Activated CD4-positive, alpha-beta T cell treated with anti-CD3 and anti-CD28 coated beads for 24 hours (primary cell): ENCODE measurements at regions not wholly inside any gene's neighbourhood (a gene's known extent, or its start where the extent isn't known, plus 50 kb on each side); places are given as distances from the start of the nearest gene placed in this dataset.
"Not testable (repeated sequence)": the region's sequence is repeated elsewhere in the genome, so short reads cannot be mapped to it uniquely, and the experiment has no call there.

ENCODE experiments used
- DNase-seq, 2 donors: peaks; one replicate each; pipeline ENCODE4 v3.0.0-alpha.2; 2020; ENCODE audit warnings: low read depth in 2 of 2

DNA sequence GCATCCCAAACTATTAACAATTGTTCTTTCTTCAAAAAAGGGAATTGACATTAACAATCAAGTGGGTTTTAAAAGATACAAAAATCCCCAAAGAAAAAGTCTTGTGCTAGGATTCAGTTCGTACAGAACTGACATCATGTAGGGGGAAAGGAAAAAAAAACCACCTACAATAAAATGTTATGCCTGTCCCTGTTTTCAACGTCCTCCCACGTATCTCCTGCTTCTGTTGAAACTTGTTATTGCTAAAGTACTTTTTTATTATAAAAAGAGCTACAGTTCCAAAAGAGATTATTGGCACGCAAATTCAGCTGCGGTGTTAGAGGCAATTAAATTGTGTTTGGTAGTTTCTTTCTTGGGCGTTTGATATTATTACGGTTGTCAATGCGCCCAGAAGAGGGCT lies 102.8 kb upstream of the PHACTR1 start:
- DNase-seq: no peak

GRCh38 chr6:12614456-12614855 lies 102.1 kb upstream of the PHACTR1 start:
- DNase-seq: no peak

GRCh38 chr6:12618296-12618695 lies 98.3 kb upstream of the PHACTR1 start:
- DNase-seq: no peak

DNA sequence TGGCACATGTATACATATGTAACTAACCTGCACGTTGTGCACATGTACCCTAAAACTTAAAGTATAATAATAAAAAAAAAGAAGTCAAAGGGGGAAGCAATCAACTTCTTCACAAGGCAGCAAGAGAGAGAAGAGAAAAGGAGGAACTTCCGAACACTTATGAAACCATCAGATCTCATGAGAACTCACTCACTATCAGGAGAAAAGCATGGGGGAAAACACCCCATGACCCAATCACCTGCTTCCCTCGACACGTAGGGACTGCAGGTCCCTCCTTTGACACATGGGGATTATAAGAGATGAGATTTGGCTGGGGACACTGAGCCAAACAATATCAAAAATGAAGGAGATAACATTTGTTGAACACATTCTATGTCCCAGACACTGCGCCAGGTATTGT lies 94.8 kb upstream of the PHACTR1 start:
- no peak for DNase-seq

GRCh38 chr6:12622566-12622965 lies 94.0 kb upstream of the PHACTR1 start:
- no peak for DNase-seq

DNA sequence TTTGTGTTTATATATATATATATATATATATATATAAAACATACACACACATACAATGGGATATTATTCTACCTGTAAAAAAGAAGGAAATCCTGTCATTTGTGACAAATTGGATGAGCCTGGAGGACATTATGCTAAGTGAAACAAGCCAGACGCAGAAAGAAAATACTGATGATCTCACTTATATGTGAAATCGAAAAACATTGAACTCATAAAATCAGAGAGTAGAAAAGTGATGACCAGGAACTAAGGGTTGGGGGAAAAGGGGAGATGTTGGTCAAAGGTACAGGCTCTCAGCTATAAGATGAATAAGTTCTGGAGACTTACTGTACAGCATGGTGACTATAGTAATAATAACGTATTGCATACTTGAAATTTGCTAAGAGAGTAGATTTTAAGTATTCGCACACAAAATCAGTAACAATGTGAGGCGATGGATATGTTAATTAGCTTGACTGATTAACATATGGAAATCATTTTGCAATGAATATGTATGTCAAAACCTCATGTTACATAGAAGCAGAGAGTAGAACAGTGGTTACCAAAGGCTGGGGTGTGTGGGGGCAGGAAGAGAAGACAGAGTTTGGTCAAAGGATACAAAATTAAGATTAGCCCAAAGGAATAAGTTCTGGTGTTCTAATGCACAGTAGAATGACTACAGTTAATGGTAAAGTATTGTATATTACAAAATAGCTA lies 92.3 kb upstream of the PHACTR1 start:
- DNase-seq: no peak

DNA sequence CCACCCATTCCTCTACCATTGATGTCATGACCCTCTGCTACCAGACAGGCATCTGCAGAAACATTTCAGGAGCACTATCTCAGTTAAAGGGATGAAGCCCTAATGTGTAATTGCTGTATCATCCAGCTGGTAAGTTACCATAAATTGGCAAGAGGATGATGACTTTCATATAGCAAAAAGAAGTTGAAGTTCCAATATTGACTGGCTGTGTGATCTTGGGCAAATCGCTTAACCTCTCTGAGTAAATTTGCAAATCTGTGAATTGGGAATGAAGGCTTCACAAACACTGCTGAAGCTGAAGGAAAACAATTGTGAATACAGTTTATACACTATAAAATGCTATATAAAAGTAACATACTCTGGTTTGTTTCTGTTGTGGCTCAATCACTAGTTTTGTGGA lies 89.5 kb upstream of the PHACTR1 start:
- DNase-seq: no peak

GRCh38 chr6:12628327-12628726 lies 88.2 kb upstream of the PHACTR1 start:
- DNase-seq: no peak

DNA sequence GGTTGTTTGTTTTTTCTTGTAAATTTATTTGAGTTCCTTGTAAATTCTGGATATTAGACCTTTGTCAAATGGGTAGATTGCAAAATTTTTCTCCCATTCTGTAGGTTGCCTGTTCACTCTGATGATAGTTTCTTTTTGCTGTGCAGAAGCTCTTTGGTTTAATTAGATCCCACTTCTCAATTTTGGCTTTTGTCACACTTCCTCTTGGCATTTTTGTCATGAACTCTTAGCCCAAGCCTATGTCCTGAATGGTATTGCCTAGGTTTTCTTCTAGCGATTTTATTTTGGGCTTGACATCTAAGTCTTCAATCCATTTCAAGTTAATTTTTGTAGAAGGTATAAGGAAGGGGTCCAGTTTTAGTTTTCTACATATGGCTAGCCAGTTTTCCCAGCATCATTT lies 82.8 kb upstream of the PHACTR1 start:
- DNase-seq: not testable (repeated sequence)

GRCh38 chr6:12635375-12635774 lies 81.2 kb upstream of the PHACTR1 start:
- DNase-seq: no peak

DNA sequence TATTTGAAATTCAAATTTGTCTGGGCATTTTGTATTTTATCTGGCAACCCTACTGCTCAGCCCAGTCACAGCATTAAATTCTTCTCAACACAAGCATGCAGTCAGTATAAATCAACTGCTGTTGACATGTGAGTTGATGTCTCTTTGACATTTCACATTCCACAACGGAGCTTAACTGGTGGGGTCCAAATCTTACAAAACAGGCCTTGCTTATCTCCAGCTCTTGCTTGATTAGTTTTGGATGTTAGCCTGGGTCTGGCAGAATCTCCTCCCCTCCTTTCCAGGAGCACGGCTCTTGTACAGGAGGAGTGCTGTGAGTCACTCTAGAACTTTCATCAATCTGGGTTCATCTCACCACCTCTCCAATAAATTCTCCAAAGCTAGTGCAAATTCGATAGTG lies 80.8 kb upstream of the PHACTR1 start:
- DNase-seq: no peak

DNA sequence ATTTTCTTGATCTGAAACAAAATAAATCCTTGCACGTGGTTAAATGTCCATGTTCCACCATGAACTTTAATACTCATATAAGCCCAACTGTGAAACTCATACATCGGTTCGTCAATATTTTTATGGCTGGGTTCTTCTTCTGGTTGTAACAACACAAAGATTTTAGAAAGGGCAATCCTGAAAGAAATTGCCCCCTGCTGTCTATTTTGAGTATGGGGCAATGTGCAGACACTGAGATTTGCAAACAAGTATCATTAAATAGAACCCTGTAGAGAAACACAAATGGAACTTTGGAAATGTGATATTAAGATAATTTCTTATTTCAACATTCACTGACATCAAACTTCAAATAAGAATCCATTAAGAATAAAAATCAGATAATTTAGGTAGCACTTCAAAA lies 80.2 kb upstream of the PHACTR1 start:
- DNase-seq: no peak

DNA sequence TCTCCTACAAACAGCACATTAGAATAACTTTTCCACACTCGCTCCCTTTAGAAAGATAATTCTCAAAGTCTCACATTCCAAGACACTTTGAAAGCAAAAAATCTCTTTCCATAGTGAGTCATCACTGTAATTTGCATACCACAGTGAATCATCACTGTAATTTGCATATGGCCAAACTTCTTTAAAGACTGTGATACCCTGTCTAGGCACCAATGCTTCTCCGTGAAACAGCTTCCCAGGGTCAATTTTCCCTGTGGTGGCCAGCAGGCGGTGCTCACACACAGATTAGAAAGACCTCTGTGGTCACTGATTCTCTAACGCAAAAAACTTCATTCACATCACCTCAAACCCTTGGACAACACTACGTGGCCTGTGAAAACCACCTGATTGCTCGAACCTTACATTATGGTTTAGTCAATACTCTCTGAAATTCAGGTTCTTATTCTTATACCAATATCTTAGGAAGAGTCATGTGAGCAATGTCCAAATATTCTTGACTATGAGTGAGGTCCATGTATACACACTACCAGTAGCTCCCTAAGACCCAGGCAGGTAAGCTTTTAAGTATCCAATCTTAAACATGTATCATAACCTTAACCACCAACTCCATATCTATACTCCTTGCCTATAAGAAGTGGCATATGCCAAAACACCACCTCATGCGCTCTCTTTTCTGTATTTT lies 78.5 kb upstream of the PHACTR1 start:
- peak; percentile 4 to 28 for DNase-seq

GRCh38 chr6:12640438-12640837 lies 76.1 kb upstream of the PHACTR1 start:
- DNase-seq: no peak

DNA sequence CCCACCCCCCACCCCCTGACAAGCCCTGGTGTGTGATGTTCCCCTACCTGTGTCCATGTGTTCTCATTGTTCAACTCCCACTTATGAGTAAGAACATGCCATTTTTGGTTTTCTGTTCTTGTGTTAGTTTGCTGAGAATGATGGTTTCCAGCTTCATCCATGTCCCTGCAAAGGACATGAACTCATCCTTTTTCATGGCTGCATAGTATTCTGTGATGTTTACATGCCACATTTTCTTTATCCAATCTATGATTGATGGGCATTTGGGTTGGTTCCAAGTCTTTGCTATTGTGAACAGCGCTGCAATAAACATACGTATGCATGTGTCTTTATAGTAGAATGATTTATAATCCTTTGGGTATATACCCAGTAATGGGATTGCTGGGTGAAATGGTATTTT lies 74.8 kb upstream of the PHACTR1 start:
- DNase-seq: not testable (repeated sequence)

- no peak for DNase-seq
Observed at GRCh38 chr6:12645941-12646340, 70.6 kb upstream of the PHACTR1 start.

- no peak for DNase-seq
Observed at GRCh38 chr6:12648171-12648570, 68.4 kb upstream of the PHACTR1 start.

GRCh38 chr6:12649325-12649724 lies 67.2 kb upstream of the PHACTR1 start:
- DNase-seq: no peak

DNA sequence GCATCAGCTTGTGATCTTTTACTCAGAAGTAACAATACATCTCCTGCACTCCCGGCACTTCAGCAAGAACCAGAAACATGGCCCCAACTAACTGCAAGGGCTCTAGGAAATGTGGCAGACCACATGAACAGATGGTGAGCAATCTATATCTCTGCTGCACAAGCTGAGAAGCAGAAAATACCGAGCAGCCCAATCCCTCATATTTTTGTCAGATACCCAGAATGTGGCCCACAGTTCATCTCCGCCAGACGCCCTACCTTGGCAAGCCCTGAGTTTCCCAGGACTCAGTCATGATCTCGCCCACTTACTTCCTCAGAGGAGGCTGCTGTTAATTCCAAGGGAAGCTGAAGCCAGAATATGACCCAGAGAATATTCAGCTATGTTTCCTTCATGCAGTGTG lies 63.1 kb upstream of the PHACTR1 start:
- DNase-seq: no peak

GRCh38 chr6:12654107-12654506 lies 62.5 kb upstream of the PHACTR1 start:
- no peak for DNase-seq

DNA sequence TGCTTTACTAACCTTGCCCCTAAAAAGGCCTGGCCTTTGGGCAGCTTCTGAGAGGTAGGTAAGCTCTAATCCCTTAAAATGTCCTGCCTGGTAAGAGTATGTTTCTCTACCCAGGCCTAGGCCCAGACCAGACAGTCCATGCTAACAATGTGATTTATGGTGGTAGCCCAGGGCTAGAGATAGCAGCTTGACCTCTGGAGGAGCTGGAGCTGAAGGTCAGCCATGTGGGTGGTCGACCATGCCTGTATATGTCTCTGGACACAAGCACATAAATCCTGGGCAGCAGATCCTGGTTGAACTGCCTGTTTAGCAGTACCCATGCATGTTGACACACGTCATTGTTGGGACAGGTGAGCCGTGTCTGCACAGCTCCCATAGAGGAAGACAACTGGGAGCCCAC lies 62.1 kb upstream of the PHACTR1 start:
- no peak for DNase-seq

GRCh38 chr6:12656906-12657305 lies 59.7 kb upstream of the PHACTR1 start:
- no peak for DNase-seq

GRCh38 chr6:12657884-12658283 lies 58.7 kb upstream of the PHACTR1 start:
- no peak for DNase-seq
